ENCODE measurements at regions not wholly inside any gene's neighbourhood (a gene's known extent, or its start where the extent isn't known, plus 50 kb on each side); places are given as distances from the start of the nearest gene placed in this dataset.
A peak's percentile ranks its signal among the peaks of the same experiment; 100 is the strongest.

GRCh38 chr15:92553317-92553716 lies 102.3 kb downstream of the FAM174B start:
- no peak overlapping the region for H3K4me3 ChIP-seq
- FAIRE-seq (no peak), DNase-seq (ENCODE audit: low read depth in 1 of 2, low spot score in 1 of 2) (no peak), ATAC-seq (no peak)
- CTCF ChIA-PET: no interaction called here
- WGBS (ENCODE audit: missing lambda C conversion rate): 0% methylated on average over 1 of the region's 1 CpG
- no peaks in the 10 kb centered on the region for H3K4me1 ChIP-seq
- no peak overlapping the region for H3K27ac ChIP-seq
- H3K4me2 ChIP-seq: no peak overlapping the region
- TF ChIP-seq ZSCAN20 (CRISPR knock-in tag; IDR thresholded peaks at IDR 0.05) (no peak), EHF (CRISPR knock-in tag; IDR thresholded peaks at IDR 0.05) (no peak), HOXB13 (CRISPR knock-in tag; IDR thresholded peaks at IDR 0.05; ENCODE audit: low read depth) (no peak), MAX (IDR thresholded peaks at IDR 0.05) (no peak)
- POLR2A ChIA-PET: no interaction called here
- peaks cover 2% of the 10 kb centered on the region; the same call in 1 of the 3 replicates for H3K9me3 ChIP-seq

DNA sequence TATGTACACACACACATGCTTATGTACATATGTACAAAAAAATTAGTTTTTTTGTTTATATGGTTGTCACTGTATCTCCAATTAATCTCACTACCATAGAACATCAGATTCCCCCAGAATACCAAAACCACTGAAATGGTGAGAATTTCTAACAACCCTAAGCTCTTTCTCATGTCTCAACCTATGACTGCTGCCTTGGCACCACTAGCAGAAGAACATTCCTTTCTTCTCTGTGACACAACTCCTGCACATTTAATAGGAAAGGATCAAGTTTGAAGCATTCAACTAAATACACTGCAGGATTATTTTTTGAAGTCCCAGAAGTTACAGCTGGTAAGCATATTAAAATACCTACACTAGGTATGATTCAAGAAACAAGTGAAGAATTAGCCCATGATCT lies 109.6 kb downstream of the FAM174B start:
- Histone ChIP-seq H3K4me3 (no peak overlapping the region), H3K9me3 (0 out of 3 replicates have a peak, but pooled peaks cover 2% of the 10 kb centered on the region), H3K27ac (no peak overlapping the region), H3K4me2 (no peak overlapping the region), H3K4me1 (no peaks in the 10 kb centered on the region)
- FAIRE-seq (peak; percentile 56), ATAC-seq (no peak), DNase-seq (ENCODE audit: low read depth in 1 of 2, low spot score in 1 of 2) (no peak)
- POLR2A ChIA-PET: no interaction called here
- no peak for TF ChIP-seq ZFP36 (IDR thresholded peaks at IDR 0.05; ENCODE audit: borderline replicate concordance, partially characterized antibody)
- no peak for TF ChIP-seq HES2 (IDR thresholded peaks at IDR 0.05)
- CTCF ChIA-PET: interaction anchor here (0.8 to 2.3 kb wide), 5 partner anchors 10 to 155 kb away, joined by 3 to 9 read pairs (median 3); no protein-coding TSS in a partner anchor

- DNase-seq (ENCODE audit: low read depth in 1 of 2, low spot score in 1 of 2) (no peak), ATAC-seq (no peak), FAIRE-seq (no peak)
- Histone ChIP-seq H3K4me3 (no peak overlapping the region), H3K27ac (no peak overlapping the region), H3K4me2 (no peak overlapping the region), H3K4me1 (no peaks in the 10 kb centered on the region), H3K9me3 (no peaks in the 10 kb centered on the region)
- ChIA-PET CTCF (interaction anchor here (1.1 to 1.4 kb wide), 3 partner anchors 20 to 173 kb away, joined by 3 to 7 read pairs (median 4); no protein-coding TSS in a partner anchor), POLR2A (no interaction called here)
- TF ChIP-seq GATA3 (IDR thresholded peaks at IDR 0.05; ENCODE audit: borderline replicate concordance): no peak
- no peak for TF ChIP-seq EP300 (IDR thresholded peaks at IDR 0.05)
- no peak for TF ChIP-seq EHF (CRISPR knock-in tag; IDR thresholded peaks at IDR 0.05)
- no peak for TF ChIP-seq SREBF2 (IDR thresholded peaks at IDR 0.05)
- TF ChIP-seq, protein P1, sequence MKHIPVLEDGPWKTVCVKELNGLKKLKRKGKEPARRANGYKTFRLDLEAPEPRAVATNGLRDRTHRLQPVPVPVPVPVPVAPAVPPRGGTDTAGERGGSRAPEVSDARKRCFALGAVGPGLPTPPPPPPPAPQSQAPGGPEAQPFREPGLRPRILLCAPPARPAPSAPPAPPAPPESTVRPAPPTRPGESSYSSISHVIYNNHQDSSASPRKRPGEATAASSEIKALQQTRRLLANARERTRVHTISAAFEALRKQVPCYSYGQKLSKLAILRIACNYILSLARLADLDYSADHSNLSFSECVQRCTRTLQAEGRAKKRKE (CRISPR knock-in tag; IDR thresholded peaks at IDR 0.05; ENCODE audit: low read depth): no peak
- TF ChIP-seq RCOR1 (IDR thresholded peaks at IDR 0.05; ENCODE audit: low read depth, low read length): no peak
- no peak for TF ChIP-seq ZFP36 (IDR thresholded peaks at IDR 0.05; ENCODE audit: borderline replicate concordance, partially characterized antibody)
- no peak for TF ChIP-seq PHF8 (IDR thresholded peaks at IDR 0.05; ENCODE audit: borderline replicate concordance, low read depth)
- TF ChIP-seq MYC (IDR thresholded peaks at IDR 0.05; ENCODE audit: borderline replicate concordance, low read length): no peak
- no peak for TF ChIP-seq RNF2 (IDR thresholded peaks at IDR 0.05; ENCODE audit: borderline replicate concordance, low read depth)
- TF ChIP-seq FOSL2 (IDR thresholded peaks at IDR 0.05): no peak
- no peak for TF ChIP-seq FOSL2 (CRISPR knock-in tag; IDR thresholded peaks at IDR 0.05)
- TF ChIP-seq HEYL (CRISPR knock-in tag; IDR thresholded peaks at IDR 0.05): no peak
- TF ChIP-seq ZSCAN20 (CRISPR knock-in tag; IDR thresholded peaks at IDR 0.05): no peak
- WGBS (ENCODE audit: missing lambda C conversion rate): 13% methylated on average over 7 of the region's 7 CpGs
Observed at GRCh38 chr15:92541291-92542200, 114.0 kb downstream of the FAM174B start.

- no peak for TF ChIP-seq RARB (CRISPR knock-in tag; IDR thresholded peaks at IDR 0.05)
- TF ChIP-seq HMGXB4 (CRISPR knock-in tag; IDR thresholded peaks at IDR 0.05; ENCODE audit: borderline replicate concordance): no peak
- TF ChIP-seq, protein P2, sequence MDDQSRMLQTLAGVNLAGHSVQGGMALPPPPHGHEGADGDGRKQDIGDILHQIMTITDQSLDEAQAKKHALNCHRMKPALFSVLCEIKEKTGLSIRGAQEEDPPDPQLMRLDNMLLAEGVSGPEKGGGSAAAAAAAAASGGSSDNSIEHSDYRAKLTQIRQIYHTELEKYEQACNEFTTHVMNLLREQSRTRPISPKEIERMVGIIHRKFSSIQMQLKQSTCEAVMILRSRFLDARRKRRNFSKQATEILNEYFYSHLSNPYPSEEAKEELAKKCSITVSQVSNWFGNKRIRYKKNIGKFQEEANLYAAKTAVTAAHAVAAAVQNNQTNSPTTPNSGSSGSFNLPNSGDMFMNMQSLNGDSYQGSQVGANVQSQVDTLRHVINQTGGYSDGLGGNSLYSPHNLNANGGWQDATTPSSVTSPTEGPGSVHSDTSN (IDR thresholded peaks at IDR 0.05): no peak
- no peak for TF ChIP-seq CHD4 (IDR thresholded peaks at IDR 0.05; ENCODE audit: borderline replicate concordance)
- TF ChIP-seq JUN (IDR thresholded peaks at IDR 0.05): no peak
- no peak for TF ChIP-seq FOSL2 (IDR thresholded peaks at IDR 0.05)
- TF ChIP-seq FOSL2 (CRISPR knock-in tag; IDR thresholded peaks at IDR 0.05): no peak
- TF ChIP-seq FOSB (CRISPR knock-in tag; IDR thresholded peaks at IDR 0.05): no peak
- H3K4me3 ChIP-seq: no peak overlapping the region
- CTCF ChIA-PET: no interaction called here
- H3K9me3 ChIP-seq: peaks cover 14% of the 10 kb centered on the region
- no peaks in the 10 kb centered on the region for H3K4me1 ChIP-seq
- no peak overlapping the region for H3K4me2 ChIP-seq
- no peak for FAIRE-seq
- H3K27ac ChIP-seq: no peak overlapping the region
- DNase-seq (ENCODE audit: low read depth in 1 of 2, low spot score in 1 of 2): no peak
- ATAC-seq: 0 out of 6 replicates have a peak, but pooled peaks of 1 of the 2 experiments have one; percentile 39
- 7% methylated on average over 3 of the region's 3 CpGs for WGBS (ENCODE audit: missing lambda C conversion rate)
- POLR2A ChIA-PET: no interaction called here
Observed at GRCh38 chr15:92538115-92538514, 117.5 kb downstream of the FAM174B start.

Measured in A549 (cell line).